ENCODE measurements at regions not wholly inside any gene's neighbourhood (a gene's known extent, or its start where the extent isn't known, plus 50 kb on each side); places are given as distances from the start of the nearest gene placed in this dataset.

DNA sequence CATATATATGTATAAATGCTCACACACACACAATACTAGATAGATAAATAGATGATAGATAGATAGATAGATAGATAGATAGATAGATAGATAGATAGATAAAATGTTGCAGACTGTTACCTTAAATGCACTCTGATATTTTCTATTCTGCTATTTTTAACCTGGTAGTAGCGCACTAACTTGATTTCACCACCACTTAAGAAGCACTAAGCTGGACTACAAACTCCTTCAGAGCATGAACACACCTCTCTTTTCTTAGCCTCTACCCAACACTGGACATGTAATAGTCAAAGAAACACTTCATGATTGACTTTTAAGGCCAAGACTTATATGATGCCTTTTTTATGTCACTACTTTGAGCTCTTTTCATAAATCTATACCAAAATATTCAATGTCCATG, 304.6 kb upstream of the UBE2E2 start:
- TF ChIP-seq POLR2A (IDR thresholded peaks at IDR 0.05) = no peak
- TF ChIP-seq, protein P1, sequence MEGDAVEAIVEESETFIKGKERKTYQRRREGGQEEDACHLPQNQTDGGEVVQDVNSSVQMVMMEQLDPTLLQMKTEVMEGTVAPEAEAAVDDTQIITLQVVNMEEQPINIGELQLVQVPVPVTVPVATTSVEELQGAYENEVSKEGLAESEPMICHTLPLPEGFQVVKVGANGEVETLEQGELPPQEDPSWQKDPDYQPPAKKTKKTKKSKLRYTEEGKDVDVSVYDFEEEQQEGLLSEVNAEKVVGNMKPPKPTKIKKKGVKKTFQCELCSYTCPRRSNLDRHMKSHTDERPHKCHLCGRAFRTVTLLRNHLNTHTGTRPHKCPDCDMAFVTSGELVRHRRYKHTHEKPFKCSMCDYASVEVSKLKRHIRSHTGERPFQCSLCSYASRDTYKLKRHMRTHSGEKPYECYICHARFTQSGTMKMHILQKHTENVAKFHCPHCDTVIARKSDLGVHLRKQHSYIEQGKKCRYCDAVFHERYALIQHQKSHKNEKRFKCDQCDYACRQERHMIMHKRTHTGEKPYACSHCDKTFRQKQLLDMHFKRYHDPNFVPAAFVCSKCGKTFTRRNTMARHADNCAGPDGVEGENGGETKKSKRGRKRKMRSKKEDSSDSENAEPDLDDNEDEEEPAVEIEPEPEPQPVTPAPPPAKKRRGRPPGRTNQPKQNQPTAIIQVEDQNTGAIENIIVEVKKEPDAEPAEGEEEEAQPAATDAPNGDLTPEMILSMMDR (IDR thresholded peaks at IDR 0.05) = no peak
